ENCODE measurements at regions not wholly inside any gene's neighbourhood (a gene's known extent, or its start where the extent isn't known, plus 50 kb on each side); places are given as distances from the start of the nearest gene placed in this dataset.
"Not testable (repeated sequence)": the region's sequence is repeated elsewhere in the genome, so short reads cannot be mapped to it uniquely, and the experiment has no call there.

DNA sequence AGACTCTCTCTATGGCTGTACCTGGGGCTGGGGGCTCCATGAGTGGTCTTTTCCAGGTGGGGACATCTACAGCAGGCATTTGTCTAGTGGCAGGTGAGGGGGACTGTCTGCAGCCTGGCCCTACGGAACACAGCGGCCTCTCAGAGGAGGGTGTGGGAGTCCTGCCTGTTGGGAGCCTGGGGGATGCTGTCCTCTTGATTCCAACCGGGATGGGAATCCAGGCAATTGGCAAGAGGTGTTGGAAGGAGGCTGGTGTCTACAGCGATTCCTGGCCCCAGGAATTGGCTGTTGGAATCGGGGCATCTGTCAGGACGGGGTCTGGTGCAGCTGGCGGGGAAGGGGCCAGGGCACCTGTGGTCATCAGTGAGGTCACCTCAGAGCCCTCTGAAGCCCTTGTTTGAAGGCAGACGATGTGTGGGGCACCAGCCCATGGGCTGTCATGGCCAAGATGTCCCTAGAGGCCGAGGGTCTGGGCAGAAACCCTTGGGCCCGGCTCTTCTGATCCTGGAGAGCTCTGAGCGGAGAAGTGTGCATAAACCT is 386.3 kb downstream of the TMEM121 start:
- no peak for DNase-seq

GRCh38 chr14:105913221-105913620 is 386.8 kb downstream of the TMEM121 start:
- no peak for DNase-seq

- no peak for DNase-seq
Observed at GRCh38 chr14:105913861-105914260, 387.5 kb downstream of the TMEM121 start.

DNA sequence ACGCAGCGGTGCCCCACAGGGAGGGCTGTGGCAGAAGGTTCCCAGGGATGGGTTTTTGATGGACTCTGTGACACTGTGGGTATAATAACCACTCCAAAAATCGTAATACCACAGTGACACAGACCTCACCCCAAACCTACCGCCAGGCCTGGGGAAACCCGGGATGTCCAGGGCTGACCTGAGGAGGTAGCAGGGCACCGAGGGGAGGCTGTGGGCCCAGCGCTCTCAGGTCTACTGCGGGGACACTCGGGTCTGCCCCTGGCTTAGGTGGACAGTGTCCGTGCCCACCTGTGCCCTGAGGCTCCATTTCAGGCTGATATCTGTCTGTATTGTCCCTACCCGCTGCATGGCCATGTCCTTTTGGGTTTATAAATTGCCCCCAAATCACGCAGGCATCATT is 387.9 kb downstream of the TMEM121 start:
- not testable (repeated sequence) for DNase-seq

GRCh38 chr14:105914738-105915385 is 388.5 kb downstream of the TMEM121 start:
- no peak for DNase-seq

DNA sequence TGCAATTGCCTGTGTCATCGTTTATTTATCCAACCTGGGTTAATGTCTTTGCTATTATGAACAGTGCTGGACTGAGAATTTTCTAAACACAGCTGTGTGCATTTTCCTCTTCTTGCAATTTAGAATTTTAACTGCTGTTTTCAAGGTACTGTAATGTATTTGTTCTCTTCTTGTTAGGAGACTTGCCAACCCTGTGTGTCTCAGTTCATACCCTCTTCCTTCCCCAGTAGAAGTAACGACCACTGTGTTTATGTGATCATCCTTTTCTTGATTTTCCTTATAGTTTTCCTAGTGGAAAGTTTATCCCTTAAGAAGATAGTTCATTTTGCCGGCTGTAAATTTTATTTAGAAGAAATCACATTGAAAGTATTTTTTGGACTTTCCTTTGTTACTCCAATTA is 389.2 kb downstream of the TMEM121 start:
- not testable (repeated sequence) for DNase-seq

DNA sequence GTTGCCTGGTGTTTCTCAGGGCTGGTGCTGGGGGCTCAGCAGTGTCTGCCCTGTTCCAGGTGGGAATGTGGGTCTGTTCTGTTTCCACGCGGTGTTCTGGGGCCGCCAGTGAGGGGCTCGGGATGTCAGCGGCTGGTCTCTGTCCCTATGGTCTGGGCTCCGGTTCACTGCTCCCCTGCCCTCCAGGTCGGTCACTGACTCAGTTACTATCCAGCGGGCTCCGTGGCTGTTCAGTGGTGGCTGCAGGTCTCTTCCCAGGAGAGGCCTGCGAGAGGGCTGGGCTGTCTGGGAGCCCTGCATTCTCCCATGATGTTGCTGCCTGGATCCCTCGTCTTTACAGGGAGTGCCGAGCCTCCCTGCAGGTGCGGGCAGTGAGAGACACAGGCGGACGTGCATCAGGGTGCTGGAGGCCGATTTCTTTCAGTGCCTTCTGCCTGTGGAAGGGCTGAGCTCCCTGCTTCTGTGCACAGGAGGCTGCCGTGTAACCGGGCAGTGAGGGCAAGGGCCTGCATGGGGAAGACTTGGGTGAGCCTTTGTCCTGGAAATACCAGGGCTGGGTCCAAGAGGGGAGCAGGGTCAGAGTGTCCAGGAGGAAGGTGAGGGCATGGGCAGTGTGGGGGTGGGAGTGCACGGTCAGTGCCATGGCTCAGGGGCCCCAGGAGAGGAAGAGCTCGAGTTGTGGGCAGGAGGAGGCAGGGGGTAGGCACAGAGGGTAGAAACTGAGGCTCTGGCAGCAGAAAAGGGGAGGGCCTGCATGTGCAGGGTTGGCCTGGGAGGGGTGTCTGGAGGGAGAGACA is 391.0 kb downstream of the TMEM121 start:
- not testable (repeated sequence) for DNase-seq

GRCh38 chr14:105917933-105918436 is 391.6 kb downstream of the TMEM121 start:
- no peak for DNase-seq

DNA sequence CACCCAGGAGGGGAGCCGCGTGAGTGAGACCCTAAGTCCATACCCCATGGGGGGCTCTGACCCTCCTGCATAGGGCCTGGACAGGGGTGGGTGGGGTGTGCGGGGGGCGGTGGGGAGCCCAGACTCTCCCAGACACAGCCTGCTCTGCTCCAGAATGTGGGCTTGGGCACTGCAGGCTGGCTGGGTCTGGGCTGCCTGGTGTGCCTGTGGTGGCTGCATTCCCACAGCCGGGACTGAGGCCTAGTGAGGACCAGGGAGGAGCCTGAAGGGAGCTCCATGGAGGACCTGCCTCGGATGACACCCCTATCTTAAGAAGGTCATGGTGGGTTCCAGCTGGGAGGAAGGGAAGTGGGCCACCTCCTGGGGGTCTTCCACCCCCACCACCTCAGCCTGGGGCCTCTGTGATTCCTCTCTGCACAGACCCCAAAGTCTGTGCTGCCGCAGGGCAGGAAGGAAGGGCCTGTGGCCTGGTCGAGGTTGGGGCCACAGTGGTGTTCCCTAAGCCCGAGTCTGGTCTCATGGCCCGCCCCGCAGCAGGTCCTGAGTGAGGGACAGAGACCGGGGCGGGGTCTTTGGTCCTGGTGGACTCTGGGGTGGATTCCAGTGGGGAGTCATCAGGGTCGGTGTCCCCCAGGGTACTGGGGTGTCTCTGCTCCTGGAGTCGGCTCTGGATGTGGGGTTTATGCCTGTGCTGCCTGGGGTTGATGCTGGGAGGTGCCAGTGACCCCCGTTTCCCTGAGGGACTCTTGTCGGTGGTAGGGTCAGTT is 392.3 kb downstream of the TMEM121 start:
- no peak for DNase-seq

DNA sequence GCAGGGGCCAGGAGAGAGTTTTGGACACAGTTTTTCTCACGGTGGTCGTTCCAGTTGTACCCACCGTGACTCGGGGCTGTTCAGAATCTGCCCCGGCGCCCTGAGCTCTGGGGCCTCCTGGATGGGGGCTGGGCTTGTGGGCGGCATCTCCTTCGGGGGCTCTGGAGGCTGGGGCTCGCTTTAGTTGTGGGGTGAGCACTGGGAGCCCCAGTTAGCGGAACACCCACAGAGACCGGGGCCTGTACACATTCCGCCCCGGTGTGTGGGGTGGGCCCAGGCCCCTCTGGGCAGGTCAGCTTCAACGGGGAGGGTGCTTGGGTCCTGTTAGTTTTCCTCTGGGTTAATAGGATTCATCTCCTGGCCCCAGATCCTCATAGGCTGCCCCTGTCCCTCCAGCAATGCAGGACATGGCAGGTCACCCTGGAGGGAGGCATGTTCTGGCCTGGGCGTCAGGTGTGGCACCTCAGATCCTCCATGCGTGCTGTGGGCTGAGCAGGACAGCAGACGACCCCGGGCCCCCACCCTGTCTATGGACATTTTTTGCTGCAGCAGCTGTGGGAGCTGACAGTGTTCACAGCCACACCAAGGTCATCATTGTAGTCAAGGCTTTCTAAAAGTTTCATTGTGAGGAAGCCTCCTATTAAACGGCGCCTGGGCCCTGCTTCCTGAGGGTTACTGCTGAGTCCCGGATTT is 393.2 kb downstream of the TMEM121 start:
- no peak for DNase-seq

DNA sequence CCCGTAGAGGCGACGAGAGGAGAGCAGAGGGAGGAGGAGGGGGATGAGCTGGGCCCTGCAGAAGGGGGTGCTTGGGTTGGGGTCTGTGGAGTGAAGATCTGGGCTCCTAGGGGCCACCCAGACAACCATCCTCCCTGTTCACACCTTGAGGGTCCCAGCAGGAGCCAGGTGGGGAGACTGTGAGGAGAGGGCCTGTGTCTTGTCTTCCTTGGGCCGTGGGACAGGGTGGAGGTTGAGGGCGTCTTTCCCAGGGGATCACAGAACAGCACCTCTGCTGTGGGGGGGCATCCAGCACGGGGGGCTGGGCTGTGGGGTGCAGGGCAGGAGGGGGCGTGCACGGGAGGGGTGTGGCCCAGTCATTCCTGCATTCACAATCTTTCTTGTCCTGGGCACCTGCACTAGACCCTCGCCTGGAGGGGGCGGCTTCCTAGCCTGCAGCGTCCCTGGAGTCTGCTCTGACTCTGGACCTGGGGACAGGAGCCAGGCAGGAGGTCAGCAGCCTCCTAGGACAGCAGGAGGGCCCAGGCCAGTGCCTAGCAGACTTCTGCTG is 393.8 kb downstream of the TMEM121 start:
- not testable (repeated sequence) for DNase-seq

DNA sequence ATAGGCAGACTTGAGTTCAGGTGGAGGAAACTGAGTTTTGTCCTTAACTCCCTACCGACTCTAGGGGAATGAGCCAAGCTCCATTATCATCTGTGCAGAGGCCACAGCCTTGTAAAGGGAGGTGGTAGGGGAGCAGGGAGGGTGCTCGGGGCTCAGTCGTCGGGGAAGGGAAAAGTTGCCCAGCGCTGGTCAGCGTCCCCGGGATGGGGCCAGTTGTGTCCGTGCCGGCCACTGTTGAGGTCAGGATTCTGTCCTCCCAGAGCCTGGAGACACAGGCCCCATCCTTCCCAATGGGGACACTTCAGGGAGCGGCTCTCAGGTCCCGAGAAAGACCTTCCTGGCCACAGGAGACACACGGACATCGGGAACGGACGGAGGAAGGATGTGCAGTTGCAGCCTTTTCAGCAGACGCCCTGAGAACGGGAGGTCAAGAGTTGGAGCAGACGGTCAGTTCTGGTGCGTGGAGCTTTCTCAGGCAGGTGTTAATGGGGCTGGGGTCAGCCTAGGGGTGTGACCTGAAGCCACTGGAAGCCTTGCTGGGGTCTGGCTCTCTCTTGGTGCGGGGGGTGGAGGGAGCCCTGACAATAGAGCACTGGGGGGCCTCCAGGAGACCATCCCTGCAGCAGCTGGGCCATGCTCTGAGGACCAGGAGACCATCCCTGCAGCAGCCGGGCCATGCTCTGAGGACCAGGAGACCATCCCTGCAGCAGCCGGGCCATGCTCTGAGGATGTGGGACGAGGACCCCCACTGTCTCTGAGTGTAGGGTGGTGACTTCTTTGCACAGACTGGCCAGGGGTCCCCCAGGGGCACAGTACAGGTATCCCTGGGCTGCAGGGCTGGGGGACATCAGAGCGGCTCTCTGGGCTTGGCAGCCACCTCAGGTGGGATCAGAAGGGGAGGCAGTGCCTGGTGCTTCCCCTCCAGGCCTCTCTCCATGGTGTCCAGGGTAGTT is 394.7 kb downstream of the TMEM121 start:
- not testable (repeated sequence) for DNase-seq

- DNase-seq, result not testable (repeated sequence)
Observed at GRCh38 chr14:105921781-105922180, 395.4 kb downstream of the TMEM121 start.

DNA sequence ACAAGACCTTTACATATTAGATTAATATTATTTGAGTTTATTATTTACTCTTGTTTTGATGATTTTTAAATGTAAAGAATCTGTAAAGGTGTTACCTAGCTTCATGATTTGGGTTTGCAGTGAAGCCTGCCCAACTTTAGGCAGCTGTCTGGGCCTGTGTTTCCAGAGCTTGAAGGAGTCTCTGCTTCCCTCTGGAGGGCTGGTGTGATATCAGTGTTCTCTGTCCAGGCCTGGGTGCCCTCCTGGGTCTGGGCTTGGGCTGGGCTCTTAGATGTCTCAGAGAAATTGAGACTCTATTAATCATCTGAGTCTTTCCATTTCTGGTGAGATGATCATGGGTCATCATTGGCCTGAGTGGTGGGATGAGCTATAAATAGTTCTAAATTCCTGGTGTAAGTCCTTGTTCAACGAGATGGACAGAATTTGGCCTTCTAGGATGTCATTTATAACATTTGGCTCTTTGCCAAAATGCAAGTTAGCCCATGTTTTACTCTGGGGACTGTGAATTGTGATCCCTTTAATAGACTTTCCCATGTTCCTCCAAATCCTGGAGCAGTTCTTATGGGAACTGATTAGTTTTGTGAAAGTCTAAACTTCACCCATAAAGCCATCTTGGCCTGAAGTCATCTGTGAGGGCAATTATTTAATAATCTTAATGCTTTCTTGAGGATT is 397.3 kb downstream of the TMEM121 start:
- DNase-seq, result not testable (repeated sequence)

GRCh38 chr14:105924951-105925591 is 398.7 kb downstream of the TMEM121 start:
- DNase-seq, result no peak

DNA sequence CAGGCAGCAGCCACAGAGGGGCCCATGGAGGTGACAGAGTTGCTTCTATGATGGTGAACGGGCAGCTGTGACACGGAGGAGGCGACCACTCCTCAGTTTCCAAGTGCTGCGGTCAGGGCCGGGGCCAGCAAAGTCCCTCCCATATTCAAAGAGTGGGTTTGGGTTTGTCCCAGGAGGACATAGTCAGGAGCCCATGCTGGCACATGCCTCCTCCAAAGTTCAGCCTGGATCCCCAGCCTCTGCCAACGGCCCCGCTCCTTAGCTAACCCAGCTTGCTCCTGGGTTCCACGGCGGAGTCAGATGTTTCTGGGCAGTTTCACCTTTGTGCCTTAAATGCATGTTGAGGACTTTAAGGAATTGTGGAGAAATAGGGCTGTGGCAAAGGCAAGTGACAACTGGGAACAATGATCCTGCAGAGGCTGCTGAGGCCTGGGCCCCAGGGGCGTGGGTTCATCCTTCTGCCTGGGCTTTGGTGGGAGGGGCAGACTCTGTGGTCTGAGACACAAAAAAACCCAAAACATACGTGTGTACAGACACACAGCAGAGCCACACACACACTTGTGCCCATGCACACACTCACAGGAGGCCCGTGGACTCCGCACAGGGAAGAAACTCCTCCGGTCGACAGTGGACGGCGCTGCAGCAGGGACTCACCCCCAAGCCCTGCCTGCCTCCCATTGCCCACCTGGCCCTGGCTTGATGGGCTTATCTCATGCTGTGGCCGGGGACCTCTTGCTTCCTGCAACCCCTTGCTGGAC is 399.4 kb downstream of the TMEM121 start:
- DNase-seq, result no peak

DNA sequence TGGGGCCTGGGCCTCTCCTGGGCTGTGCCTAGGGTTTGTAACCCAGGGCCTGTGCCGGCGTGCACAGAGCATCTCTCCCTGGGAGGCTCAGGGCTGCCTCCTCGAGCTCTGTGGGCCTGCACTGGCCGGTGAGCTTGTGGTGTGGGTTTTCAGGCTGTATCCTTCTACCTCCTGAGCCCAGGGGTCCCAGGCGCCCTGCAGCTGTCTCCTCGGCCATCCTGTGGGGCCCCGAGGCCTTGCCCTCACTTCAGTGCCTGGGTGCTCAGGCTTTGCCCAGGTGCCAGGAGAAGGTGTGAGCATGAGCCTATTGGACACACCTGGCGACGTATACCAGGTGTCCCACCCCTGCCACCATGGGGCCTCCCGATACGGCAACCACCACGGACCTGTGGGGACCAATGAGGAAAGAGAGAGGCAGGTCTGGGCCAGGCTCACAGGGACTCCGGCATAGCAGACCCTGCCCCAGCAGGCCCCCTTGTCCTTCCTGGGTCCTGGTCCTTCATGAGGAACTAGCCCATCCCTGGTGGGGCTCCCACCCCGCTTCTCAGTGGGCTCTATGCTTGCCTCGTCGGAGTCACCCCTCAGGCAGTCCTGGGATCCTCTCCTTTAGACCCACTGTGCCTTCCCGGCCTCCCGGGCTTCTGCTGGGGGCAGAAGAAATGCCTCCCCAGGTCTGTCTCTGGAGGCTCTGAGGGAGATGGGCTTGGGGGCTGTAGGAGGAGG is 400.2 kb downstream of the TMEM121 start:
- no peak for DNase-seq

Measured in GOT3 (cell line).